HepG2 (cell line): ENCODE measurements at regions not wholly inside any gene's neighbourhood (a gene's known extent, or its start where the extent isn't known, plus 50 kb on each side); places are given as distances from the start of the nearest gene placed in this dataset.
A peak's percentile ranks its signal among the peaks of the same experiment; 100 is the strongest.

Source experiments
- CEBPG ChIP-seq: IDR thresholded peaks from 2 replicates; pipeline ENCODE4 v1.6.1; 2016
- ETV5 ChIP-seq: IDR thresholded peaks from 2 replicates; pipeline ENCODE4 v1.6.1; 2018; ENCODE audit warnings: missing biosample characterization, missing genetic modification reagents, inconsistent platforms, borderline replicate concordance
- FOXA1 ChIP-seq, 2 experiments: fragments of 450-650 bp in 1 of 2; sonication (generic) in 1 of 2; formaldehyde crosslinking in 1 of 2; IDR thresholded peaks; 2 replicates each; pipeline versions ENCODE4 v1.4.0 to v1.6.1; 2016 to 2020; ENCODE audit warnings: missing genetic modification reagents in 1 of 2
- GATAD2A ChIP-seq: IDR thresholded peaks from 2 replicates; pipeline ENCODE4 v1.6.1; 2016
- MAFF ChIP-seq: IDR thresholded peaks from 2 replicates; pipeline ENCODE4 v1.6.1; 2011; ENCODE audit warnings: low read depth, low read length, improper control_type of control experiment
- MED1 ChIP-seq: sonication (generic); formaldehyde crosslinking; IDR thresholded peaks from 2 replicates; pipeline ENCODE4 v1.4.0; 2020; ENCODE audit warnings: missing genetic modification reagents
- NR2C2 ChIP-seq: sonication (generic); formaldehyde crosslinking; IDR thresholded peaks from 2 replicates; pipeline ENCODE4 v1.4.0; 2020; ENCODE audit warnings: missing genetic modification reagents, mild to moderate bottlenecking, moderate library complexity, borderline replicate concordance
- SOX5 ChIP-seq: IDR thresholded peaks from 2 replicates; pipeline ENCODE4 v1.6.1; 2016; ENCODE audit warnings: borderline replicate concordance
- SOX6 ChIP-seq, 2 experiments: fragments of 450-650 bp in 1 of 2; sonication (generic) in 1 of 2; formaldehyde crosslinking in 1 of 2; IDR thresholded peaks; 2 replicates each; pipeline versions ENCODE4 v1.4.0 to v1.6.1; 2017 to 2020; ENCODE audit warnings: antibody characterized with exemption in 1 of 2, mild to moderate bottlenecking in 1 of 2, missing genetic modification reagents in 1 of 2
- TCF7 ChIP-seq: sonication (generic); IDR thresholded peaks from 2 replicates; pipeline ENCODE4 v1.6.1; 2016; ENCODE audit warnings: antibody characterized with exemption, low read depth
- TEAD3 ChIP-seq: optimal IDR thresholded peaks from 2 replicates; pipeline ENCODE3; 2016; ENCODE audit warnings: borderline replicate concordance
- ZNF430 ChIP-seq: sonication (generic); formaldehyde crosslinking; IDR thresholded peaks from 2 replicates; pipeline ENCODE4 v1.9.0; 2021; ENCODE audit warnings: mild to moderate bottlenecking, missing genetic modification reagents
- ZNF570 ChIP-seq: sonication (generic); formaldehyde crosslinking; IDR thresholded peaks from 2 replicates; pipeline ENCODE4 v1.4.0; 2020; ENCODE audit warnings: mild to moderate bottlenecking, missing genetic modification reagents, borderline replicate concordance
- TF ChIP-seq, protein P1 (sequence below), 2 experiments: sonication (generic) in 1 of 2; formaldehyde crosslinking in 1 of 2; IDR thresholded peaks; 2 replicates each; pipeline versions ENCODE4 v1.4.0 to v1.6.1; 2016 to 2020; ENCODE audit warnings: borderline replicate concordance in 1 of 2, low read depth in 1 of 2, mild to moderate bottlenecking in 1 of 2, missing genetic modification reagents in 1 of 2
- TF ChIP-seq, protein P2 (sequence below): sonication (generic); formaldehyde crosslinking; IDR thresholded peaks from 2 replicates; pipeline ENCODE4 v1.4.0; 2020; ENCODE audit warnings: missing genetic modification reagents
- TF ChIP-seq, protein P3 (sequence below), 2 experiments: fragments of 450-650 bp in 1 of 2; sonication (generic) in 1 of 2; formaldehyde crosslinking; IDR thresholded peaks; 2 replicates each; pipeline versions ENCODE4 v1.5.0 to v1.8.0; 2020 to 2022; ENCODE audit warnings: mild to moderate bottlenecking in 1 of 2, missing genetic modification reagents in 1 of 2
- TF ChIP-seq, protein P4 (sequence below): sonication (generic); formaldehyde crosslinking; IDR thresholded peaks from 2 replicates; pipeline ENCODE4 v1.4.0; 2020; ENCODE audit warnings: missing genetic modification reagents
- TF ChIP-seq, protein P5 (sequence below): sonication (generic); formaldehyde crosslinking; IDR thresholded peaks from 2 replicates; pipeline ENCODE4 v1.5.1; 2020; ENCODE audit warnings: missing genetic modification reagents, mild to moderate bottlenecking, borderline replicate concordance

DNA sequence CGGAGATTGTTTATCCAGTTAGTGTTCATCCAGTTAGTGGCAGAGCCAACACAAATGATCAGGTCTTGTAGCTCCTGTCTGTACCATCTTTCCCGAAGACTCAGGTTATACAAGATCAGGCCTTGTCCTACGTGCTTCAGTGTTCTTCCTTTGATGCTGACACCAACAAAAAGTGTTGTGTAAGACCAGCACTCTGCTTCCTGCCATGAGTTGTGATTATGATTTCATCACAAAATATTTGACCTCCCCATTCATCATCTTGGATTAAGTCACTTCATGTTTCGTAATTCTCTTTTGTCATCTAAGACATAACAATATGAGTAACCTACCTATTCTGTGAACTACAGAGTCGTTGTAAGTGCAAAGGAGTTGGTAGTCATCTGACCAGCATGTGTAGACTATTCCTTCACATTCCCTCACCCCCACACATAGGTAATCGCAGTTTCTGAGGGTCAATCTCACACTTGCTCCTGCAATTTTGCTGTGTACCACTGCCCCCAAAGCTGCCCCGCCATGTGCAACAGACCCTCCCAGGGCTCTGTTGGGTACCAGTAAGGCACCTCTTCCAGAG lies 135.6 kb upstream of the SLC22A23 start (continued):
- TF ChIP-seq, protein P1, sequence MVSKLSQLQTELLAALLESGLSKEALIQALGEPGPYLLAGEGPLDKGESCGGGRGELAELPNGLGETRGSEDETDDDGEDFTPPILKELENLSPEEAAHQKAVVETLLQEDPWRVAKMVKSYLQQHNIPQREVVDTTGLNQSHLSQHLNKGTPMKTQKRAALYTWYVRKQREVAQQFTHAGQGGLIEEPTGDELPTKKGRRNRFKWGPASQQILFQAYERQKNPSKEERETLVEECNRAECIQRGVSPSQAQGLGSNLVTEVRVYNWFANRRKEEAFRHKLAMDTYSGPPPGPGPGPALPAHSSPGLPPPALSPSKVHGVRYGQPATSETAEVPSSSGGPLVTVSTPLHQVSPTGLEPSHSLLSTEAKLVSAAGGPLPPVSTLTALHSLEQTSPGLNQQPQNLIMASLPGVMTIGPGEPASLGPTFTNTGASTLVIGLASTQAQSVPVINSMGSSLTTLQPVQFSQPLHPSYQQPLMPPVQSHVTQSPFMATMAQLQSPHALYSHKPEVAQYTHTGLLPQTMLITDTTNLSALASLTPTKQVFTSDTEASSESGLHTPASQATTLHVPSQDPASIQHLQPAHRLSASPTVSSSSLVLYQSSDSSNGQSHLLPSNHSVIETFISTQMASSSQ (IDR thresholded peaks at IDR 0.05; ENCODE audit: low read depth) = no peak
- TF ChIP-seq, protein P1 (CRISPR knock-in tag; IDR thresholded peaks at IDR 0.05; ENCODE audit: borderline replicate concordance) = 0 out of 2 replicates have a peak, but pooled peaks have one; percentile 18
- TF ChIP-seq, protein P2, sequence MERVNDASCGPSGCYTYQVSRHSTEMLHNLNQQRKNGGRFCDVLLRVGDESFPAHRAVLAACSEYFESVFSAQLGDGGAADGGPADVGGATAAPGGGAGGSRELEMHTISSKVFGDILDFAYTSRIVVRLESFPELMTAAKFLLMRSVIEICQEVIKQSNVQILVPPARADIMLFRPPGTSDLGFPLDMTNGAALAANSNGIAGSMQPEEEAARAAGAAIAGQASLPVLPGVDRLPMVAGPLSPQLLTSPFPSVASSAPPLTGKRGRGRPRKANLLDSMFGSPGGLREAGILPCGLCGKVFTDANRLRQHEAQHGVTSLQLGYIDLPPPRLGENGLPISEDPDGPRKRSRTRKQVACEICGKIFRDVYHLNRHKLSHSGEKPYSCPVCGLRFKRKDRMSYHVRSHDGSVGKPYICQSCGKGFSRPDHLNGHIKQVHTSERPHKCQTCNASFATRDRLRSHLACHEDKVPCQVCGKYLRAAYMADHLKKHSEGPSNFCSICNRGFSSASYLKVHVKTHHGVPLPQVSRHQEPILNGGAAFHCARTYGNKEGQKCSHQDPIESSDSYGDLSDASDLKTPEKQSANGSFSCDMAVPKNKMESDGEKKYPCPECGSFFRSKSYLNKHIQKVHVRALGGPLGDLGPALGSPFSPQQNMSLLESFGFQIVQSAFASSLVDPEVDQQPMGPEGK (CRISPR knock-in tag) = no peak
- no peak for TF ChIP-seq ZNF430 (CRISPR knock-in tag)
- peak; percentile 32; the same call in 1 of the 2 replicates for TF ChIP-seq ETV5 (CRISPR knock-in tag)
- TF ChIP-seq CEBPG (CRISPR knock-in tag) = peak; percentile 26; the same call in 1 of the 2 replicates
- peak; percentile 61; the same call in 1 of the 2 replicates for TF ChIP-seq SOX5 (CRISPR knock-in tag)
- peak; percentile 23; the same call in 1 of the 2 replicates for TF ChIP-seq TCF7
- TF ChIP-seq MED1 = 0 out of 2 replicates have a peak, but pooled peaks have one; percentile 18
- TF ChIP-seq NR2C2 (CRISPR knock-in tag) = peak; percentile 41; the same call in 1 of the 2 replicates
- TF ChIP-seq SOX6 (IDR thresholded peaks at IDR 0.05) = no peak
- TF ChIP-seq SOX6 (CRISPR knock-in tag; IDR thresholded peaks at IDR 0.05) = peak; percentile 44; the same call in 1 of the 2 replicates
- TF ChIP-seq FOXA1 (IDR thresholded peaks at IDR 0.05) = no peak
- TF ChIP-seq FOXA1 (CRISPR knock-in tag; IDR thresholded peaks at IDR 0.05) = no peak
- 0 out of 2 replicates have a peak, but pooled peaks have one; percentile 15 for TF ChIP-seq GATAD2A (CRISPR knock-in tag)
- peak; percentile 58 for TF ChIP-seq MAFF
- TF ChIP-seq, protein P3, sequence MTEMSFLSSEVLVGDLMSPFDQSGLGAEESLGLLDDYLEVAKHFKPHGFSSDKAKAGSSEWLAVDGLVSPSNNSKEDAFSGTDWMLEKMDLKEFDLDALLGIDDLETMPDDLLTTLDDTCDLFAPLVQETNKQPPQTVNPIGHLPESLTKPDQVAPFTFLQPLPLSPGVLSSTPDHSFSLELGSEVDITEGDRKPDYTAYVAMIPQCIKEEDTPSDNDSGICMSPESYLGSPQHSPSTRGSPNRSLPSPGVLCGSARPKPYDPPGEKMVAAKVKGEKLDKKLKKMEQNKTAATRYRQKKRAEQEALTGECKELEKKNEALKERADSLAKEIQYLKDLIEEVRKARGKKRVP (CRISPR knock-in tag; IDR thresholded peaks at IDR 0.05) = peak in 1 of 2 experiments; percentile 83; a peak in 2 of 4 replicates
- TF ChIP-seq, protein P4, sequence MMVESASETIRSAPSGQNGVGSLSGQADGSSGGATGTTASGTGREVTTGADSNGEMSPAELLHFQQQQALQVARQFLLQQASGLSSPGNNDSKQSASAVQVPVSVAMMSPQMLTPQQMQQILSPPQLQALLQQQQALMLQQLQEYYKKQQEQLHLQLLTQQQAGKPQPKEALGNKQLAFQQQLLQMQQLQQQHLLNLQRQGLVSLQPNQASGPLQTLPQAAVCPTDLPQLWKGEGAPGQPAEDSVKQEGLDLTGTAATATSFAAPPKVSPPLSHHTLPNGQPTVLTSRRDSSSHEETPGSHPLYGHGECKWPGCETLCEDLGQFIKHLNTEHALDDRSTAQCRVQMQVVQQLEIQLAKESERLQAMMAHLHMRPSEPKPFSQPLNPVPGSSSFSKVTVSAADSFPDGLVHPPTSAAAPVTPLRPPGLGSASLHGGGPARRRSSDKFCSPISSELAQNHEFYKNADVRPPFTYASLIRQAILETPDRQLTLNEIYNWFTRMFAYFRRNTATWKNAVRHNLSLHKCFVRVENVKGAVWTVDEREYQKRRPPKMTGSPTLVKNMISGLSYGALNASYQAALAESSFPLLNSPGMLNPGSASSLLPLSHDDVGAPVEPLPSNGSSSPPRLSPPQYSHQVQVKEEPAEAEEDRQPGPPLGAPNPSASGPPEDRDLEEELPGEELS (CRISPR knock-in tag) = no peak
- no peak for TF ChIP-seq ZNF570 (CRISPR knock-in tag)
- TF ChIP-seq TEAD3 (CRISPR knock-in tag) = peak; percentile 24
- TF ChIP-seq, protein P5, sequence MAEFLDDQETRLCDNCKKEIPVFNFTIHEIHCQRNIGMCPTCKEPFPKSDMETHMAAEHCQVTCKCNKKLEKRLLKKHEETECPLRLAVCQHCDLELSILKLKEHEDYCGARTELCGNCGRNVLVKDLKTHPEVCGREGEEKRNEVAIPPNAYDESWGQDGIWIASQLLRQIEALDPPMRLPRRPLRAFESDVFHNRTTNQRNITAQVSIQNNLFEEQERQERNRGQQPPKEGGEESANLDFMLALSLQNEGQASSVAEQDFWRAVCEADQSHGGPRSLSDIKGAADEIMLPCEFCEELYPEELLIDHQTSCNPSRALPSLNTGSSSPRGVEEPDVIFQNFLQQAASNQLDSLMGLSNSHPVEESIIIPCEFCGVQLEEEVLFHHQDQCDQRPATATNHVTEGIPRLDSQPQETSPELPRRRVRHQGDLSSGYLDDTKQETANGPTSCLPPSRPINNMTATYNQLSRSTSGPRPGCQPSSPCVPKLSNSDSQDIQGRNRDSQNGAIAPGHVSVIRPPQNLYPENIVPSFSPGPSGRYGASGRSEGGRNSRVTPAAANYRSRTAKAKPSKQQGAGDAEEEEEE (CRISPR knock-in tag) = no peak
